Fibroblast of lung (primary cell): ENCODE measurements at regions not wholly inside any gene's neighbourhood (a gene's known extent, or its start where the extent isn't known, plus 50 kb on each side); places are given as distances from the start of the nearest gene placed in this dataset.

Source experiments
- DNase-seq, 2 donors: peaks; one replicate each; pipeline versions ENCODE4 v3.0.0 to v3.0.0-alpha.2; 2010; ENCODE audit warnings: low read depth in 2 of 2
- H2AFZ ChIP-seq: 2 replicates; pipeline ENCODE4 v1.5.1; 2012; ENCODE audit warnings: low read length, control low read depth, inconsistent platforms
- H3K27ac ChIP-seq: 2 replicates; pipeline ENCODE4 v1.5.1; 2011; ENCODE audit warnings: low read length, control low read depth; ENCODE audit not compliant: insufficient read depth
- H3K27me3 ChIP-seq: 2 replicates; pipeline ENCODE4 v1.5.1; 2011; ENCODE audit warnings: mild to moderate bottlenecking, low read length; ENCODE audit not compliant: control insufficient read depth, insufficient read depth
- H3K36me3 ChIP-seq: 2 replicates; pipeline ENCODE4 v1.5.1; 2011; ENCODE audit warnings: low read length; ENCODE audit not compliant: control insufficient read depth, insufficient read depth
- H3K4me1 ChIP-seq: 2 replicates; pipeline ENCODE4 v1.5.1; 2011; ENCODE audit warnings: low read length; ENCODE audit not compliant: control insufficient read depth, insufficient read depth; ENCODE audit errors: extremely low read depth
- H3K4me2 ChIP-seq: 2 replicates; pipeline ENCODE4 v1.5.1; 2011; ENCODE audit warnings: low read length, control low read depth; ENCODE audit not compliant: insufficient read depth; ENCODE audit errors: extremely low read depth
- H3K4me3 ChIP-seq, 4 experiments: fragments of 200-600 bp in 1 of 4; sonication (generic) in 1 of 4; replicated peaks in 1 of 4; 2 replicates each; pipeline ENCODE4 v1.5.1; 2011 to 2016; ENCODE audit warnings: low read length in 4 of 4, low read depth in 3 of 4, mild to moderate bottlenecking in 3 of 4, control low read depth in 2 of 4, inconsistent platforms in 1 of 4, mixed read lengths in 1 of 4; ENCODE audit not compliant: insufficient read depth in 1 of 4; ENCODE audit errors: control extremely low read depth in 1 of 4
- H3K79me2 ChIP-seq: 2 replicates; pipeline ENCODE4 v1.5.1; 2012; ENCODE audit warnings: mild to moderate bottlenecking, low read length, inconsistent platforms; ENCODE audit not compliant: control insufficient read depth, insufficient read depth
- H3K9ac ChIP-seq: 2 replicates; pipeline ENCODE4 v1.5.1; 2011; ENCODE audit warnings: mild to moderate bottlenecking, low read length, control low read depth; ENCODE audit not compliant: insufficient read depth
- H3K9me3 ChIP-seq: 2 replicates; pipeline ENCODE4 v1.5.1; 2012; ENCODE audit warnings: low read depth, low read length; ENCODE audit not compliant: control insufficient read depth, insufficient read depth
- H4K20me1 ChIP-seq: 2 replicates; pipeline ENCODE4 v1.5.1; 2011; ENCODE audit warnings: low read length; ENCODE audit not compliant: control insufficient read depth, insufficient read depth; ENCODE audit errors: extremely low read depth
- CTCF ChIP-seq, 2 donors: IDR thresholded peaks in 1 of 2; conservative IDR thresholded peaks in 1 of 2; 1 replicate in 1 of 2; 2 replicates in 1 of 2; pipeline ENCODE4 v1.5.1; 2011 to 2012; ENCODE audit warnings: low read length in 2 of 2, control low read depth in 1 of 2, inconsistent platforms in 1 of 2, low read depth in 1 of 2, mild to moderate bottlenecking in 1 of 2
- EZH2 ChIP-seq: IDR thresholded peaks from 2 replicates; pipeline ENCODE4 v1.5.1; 2012; ENCODE audit warnings: low read length, control low read depth, mild to moderate bottlenecking; ENCODE audit errors: missing control alignments

GRCh38 chr18:72119082-72119481 lies 425.1 kb downstream of the CBLN2 start:
- H3K4me2 ChIP-seq = no peak overlapping the region
- H3K27me3 ChIP-seq = no peaks in the 10 kb centered on the region
- H3K9ac ChIP-seq = no peak overlapping the region
- H3K9me3 ChIP-seq = no peaks in the 10 kb centered on the region
- no peaks in the 10 kb centered on the region for H3K4me1 ChIP-seq
- no peak overlapping the region for H2AFZ ChIP-seq
- H4K20me1 ChIP-seq = no peaks in the 10 kb centered on the region
- no peaks in the 10 kb centered on the region for H3K36me3 ChIP-seq
- no peak overlapping the region for H3K27ac ChIP-seq
- H3K79me2 ChIP-seq = no peaks in the 10 kb centered on the region
- H3K4me3 ChIP-seq = no peak overlapping the region
- TF ChIP-seq CTCF (conservative IDR thresholded peaks at IDR 0.05 in 1 of 2, IDR thresholded peaks at IDR 0.05 in 1 of 2; ENCODE audit: low read depth in 1 of 2, low read length in 2 of 2) (no peak), EZH2 (no peak)
- no peak for DNase-seq

DNA sequence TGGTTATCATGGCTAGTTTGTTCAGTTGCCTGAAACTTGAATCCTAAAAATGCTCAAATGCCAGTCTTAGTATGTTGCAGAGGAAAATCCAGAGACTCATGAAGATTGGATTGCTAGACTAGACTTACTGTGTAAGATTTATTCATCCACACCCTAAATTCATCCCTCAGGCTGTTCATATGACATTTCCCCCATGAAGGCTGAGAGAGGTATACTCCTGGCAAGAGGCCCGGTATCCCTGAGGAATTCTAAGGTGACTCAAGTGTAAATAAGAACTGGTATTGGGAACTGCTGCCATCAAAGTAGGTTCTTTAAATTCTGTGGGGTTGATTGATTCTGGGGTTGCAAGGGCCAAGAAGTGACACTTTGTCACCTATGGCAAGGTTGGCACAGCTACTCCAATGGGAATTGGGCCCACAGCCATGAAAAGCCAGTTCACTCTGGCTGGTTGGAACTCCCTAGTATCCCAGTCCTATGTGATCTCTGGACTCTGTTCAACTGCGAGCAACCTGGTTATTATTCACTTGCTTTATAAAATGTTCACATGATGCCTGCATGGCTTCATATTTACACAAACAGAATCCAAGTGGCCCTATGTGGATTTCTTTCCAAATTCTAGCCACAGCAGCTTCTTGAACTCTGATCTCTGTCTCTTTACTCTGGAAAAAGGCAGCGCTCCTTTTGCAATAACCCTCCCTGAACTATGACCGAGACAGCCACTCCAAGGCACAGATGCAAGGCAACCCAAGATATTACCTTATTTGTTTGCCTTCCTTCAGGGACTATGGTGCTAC lies 429.1 kb downstream of the CBLN2 start:
- H3K27ac ChIP-seq = no peak overlapping the region

More for the DNA sequence above, 429.1 kb downstream of the CBLN2 start:
- Histone ChIP-seq H3K79me2 (no peaks in the 10 kb centered on the region), H3K9ac (no peak overlapping the region), H3K4me1 (no peaks in the 10 kb centered on the region), H2AFZ (no peak overlapping the region), H4K20me1 (no peaks in the 10 kb centered on the region), H3K36me3 (no peaks in the 10 kb centered on the region), H3K4me3 (no peak overlapping the region), H3K27me3 (no peaks in the 10 kb centered on the region), H3K9me3 (no peaks in the 10 kb centered on the region), H3K4me2 (no peak overlapping the region)
- DNase-seq = no peak
- TF ChIP-seq EZH2 (no peak), CTCF (conservative IDR thresholded peaks at IDR 0.05 in 1 of 2, IDR thresholded peaks at IDR 0.05 in 1 of 2; ENCODE audit: low read depth in 1 of 2, low read length in 2 of 2) (no peak)
